ENCODE measurements at regions not wholly inside any gene's neighbourhood (a gene's known extent, or its start where the extent isn't known, plus 50 kb on each side); places are given as distances from the start of the nearest gene placed in this dataset.
A peak's percentile ranks its signal among the peaks of the same experiment; 100 is the strongest.
"Not testable (repeated sequence)": the region's sequence is repeated elsewhere in the genome, so short reads cannot be mapped to it uniquely, and the experiment has no call there.

GRCh38 chrX:3791449-3791848 is 78.0 kb upstream of the PRKX start:
- intact Hi-C loops (cut with DNase I) = no loop called here
- TF ChIP-seq CTCF (IDR thresholded peaks at IDR 0.05; ENCODE audit: borderline replicate concordance, extremely low read depth, insufficient read depth) = no peak

GRCh38 chrX:3788494-3789233 is 75.2 kb upstream of the PRKX start:
- H3K4me3 ChIP-seq (ENCODE audit: low read length in 3 of 3) = no peak overlapping the region
- H3K27me3 ChIP-seq (ENCODE audit: control insufficient read depth, insufficient read depth, low read length) = no peaks in the 10 kb centered on the region
- FAIRE-seq = no peak
- TF ChIP-seq CTCF (IDR thresholded peaks at IDR 0.05; ENCODE audit: borderline replicate concordance, extremely low read depth, insufficient read depth) = no peak
- H3K9ac ChIP-seq (ENCODE audit: low read length in 3 of 3) = no peak overlapping the region
- H3K27ac ChIP-seq (ENCODE audit: low read depth in 2 of 2, low read length in 2 of 2) = no peak overlapping the region
- intact Hi-C loops (cut with DNase I) = no loop called here
- peak in 3 of 5 donors; percentile 23 to 31 (median 24) for DNase-seq
- H3K9me3 ChIP-seq (ENCODE audit: control insufficient read depth in 2 of 3, insufficient read depth in 1 of 3, low read length in 3 of 3) = no peaks in the 10 kb centered on the region
- no peaks in the 10 kb centered on the region for H3K36me3 ChIP-seq (ENCODE audit: control insufficient read depth in 2 of 3, insufficient read depth in 3 of 3, low read length in 3 of 3)
- H3K4me1 ChIP-seq (ENCODE audit: control insufficient read depth in 2 of 3, insufficient read depth in 2 of 3, low read depth in 1 of 3, low read length in 3 of 3) = no peaks in the 10 kb centered on the region

More at GRCh38 chrX:3791449-3791848, 78.0 kb upstream of the PRKX start:
- DNase-seq (no peak), FAIRE-seq (no peak)
- Histone ChIP-seq H3K4me1 (ENCODE audit: control insufficient read depth in 2 of 3, insufficient read depth in 2 of 3, low read depth in 1 of 3, low read length in 3 of 3) (no peaks in the 10 kb centered on the region), H3K36me3 (ENCODE audit: control insufficient read depth in 2 of 3, insufficient read depth in 3 of 3, low read length in 3 of 3) (no peaks in the 10 kb centered on the region), H3K27ac (ENCODE audit: low read depth in 2 of 2, low read length in 2 of 2) (no peak overlapping the region), H3K27me3 (ENCODE audit: control insufficient read depth, insufficient read depth, low read length) (no peaks in the 10 kb centered on the region), H3K9me3 (ENCODE audit: control insufficient read depth in 2 of 3, insufficient read depth in 1 of 3, low read length in 3 of 3) (no peaks in the 10 kb centered on the region), H3K4me3 (ENCODE audit: low read length in 3 of 3) (no peak overlapping the region), H3K9ac (ENCODE audit: low read length in 3 of 3) (no peak overlapping the region)

GRCh38 chrX:3787856-3788255 is 74.4 kb upstream of the PRKX start:
- Histone ChIP-seq H3K9me3 (ENCODE audit: control insufficient read depth in 2 of 3, insufficient read depth in 1 of 3, low read length in 3 of 3) (no peaks in the 10 kb centered on the region), H3K27ac (ENCODE audit: low read depth in 2 of 2, low read length in 2 of 2) (no peak overlapping the region), H3K9ac (ENCODE audit: low read length in 3 of 3) (no peak overlapping the region), H3K4me1 (ENCODE audit: control insufficient read depth in 2 of 3, insufficient read depth in 2 of 3, low read depth in 1 of 3, low read length in 3 of 3) (no peaks in the 10 kb centered on the region), H3K27me3 (ENCODE audit: control insufficient read depth, insufficient read depth, low read length) (no peaks in the 10 kb centered on the region), H3K4me3 (ENCODE audit: low read length in 3 of 3) (no peak overlapping the region), H3K36me3 (ENCODE audit: control insufficient read depth in 2 of 3, insufficient read depth in 3 of 3, low read length in 3 of 3) (no peaks in the 10 kb centered on the region)
- intact Hi-C loops (cut with DNase I) = no loop called here
- no peak for TF ChIP-seq CTCF (IDR thresholded peaks at IDR 0.05; ENCODE audit: borderline replicate concordance, extremely low read depth, insufficient read depth)
- FAIRE-seq = no peak
- no peak for DNase-seq

GRCh38 chrX:3785822-3786221 is 72.4 kb upstream of the PRKX start:
- H3K9me3 ChIP-seq (ENCODE audit: control insufficient read depth in 2 of 3, insufficient read depth in 1 of 3, low read length in 3 of 3); H3K9ac ChIP-seq (ENCODE audit: low read length in 3 of 3); H3K4me3 ChIP-seq (ENCODE audit: low read length in 3 of 3); H3K27me3 ChIP-seq (ENCODE audit: control insufficient read depth, insufficient read depth, low read length); DNase-seq; intact Hi-C loops (cut with DNase I); H3K27ac ChIP-seq (ENCODE audit: low read depth in 2 of 2, low read length in 2 of 2); FAIRE-seq; H3K36me3 ChIP-seq (ENCODE audit: control insufficient read depth in 2 of 3, insufficient read depth in 3 of 3, low read length in 3 of 3); H3K4me1 ChIP-seq (ENCODE audit: control insufficient read depth in 2 of 3, insufficient read depth in 2 of 3, low read depth in 1 of 3, low read length in 3 of 3): not testable (repeated sequence)
